MCF 10A (cell line): ENCODE measurements at regions not wholly inside any gene's neighbourhood (a gene's known extent, or its start where the extent isn't known, plus 50 kb on each side); places are given as distances from the start of the nearest gene placed in this dataset.

Experiments used
- BruUV-seq: library from RNA; stranded (reverse); fragments of 400-500 nt; replicated peaks from 2 replicates; lab custom pipeline; 2021; lab: Mats Ljungman, UMichigan
- CTCF ChIA-PET: fragments of 300-600 bp; sonication (Branson Sonifier 250); formaldehyde crosslinking; extraction: SDS; loops from one replicate; lab custom pipeline; 2021; ENCODE audit warnings: antibody characterized with exemption, inconsistent platforms; lab: Yijun Ruan, JAX
- POLR2A ChIA-PET: fragments of 300-600, 350-650 bp; sonication (Branson Sonifier 250); formaldehyde crosslinking; extraction: SDS; loops from one replicate; lab custom pipeline; 2020; ENCODE audit warnings: antibody characterized with exemption, inconsistent platforms; lab: Yijun Ruan, JAX
- DNase-seq: peaks from one replicate; pipeline ENCODE4 v3.0.0-alpha.2; 2018; ENCODE audit not compliant: unreplicated experiment
- H3K27ac Mint-ChIP-seq: one replicate; pipeline ENCODE4 v1.8.0; 2022; ENCODE audit warnings: mild to moderate bottlenecking, low read depth, mixed read lengths; ENCODE audit not compliant: unreplicated experiment
- H3K27me3 Mint-ChIP-seq: one replicate; pipeline ENCODE4 v1.8.0; 2022; ENCODE audit warnings: mixed read lengths; ENCODE audit not compliant: insufficient read depth, unreplicated experiment
- H3K36me3 Mint-ChIP-seq: one replicate; pipeline ENCODE4 v1.8.0; 2022; ENCODE audit warnings: mild to moderate bottlenecking, moderate library complexity, mixed read lengths; ENCODE audit not compliant: insufficient read depth, unreplicated experiment
- H3K4me1 Mint-ChIP-seq: one replicate; pipeline ENCODE4 v1.8.0; 2022; ENCODE audit warnings: mixed read lengths; ENCODE audit not compliant: insufficient read depth, unreplicated experiment
- H3K4me3 Mint-ChIP-seq: one replicate; pipeline ENCODE4 v1.8.0; 2022; ENCODE audit warnings: mild to moderate bottlenecking, moderate library complexity, mixed read lengths; ENCODE audit not compliant: unreplicated experiment
- H3K9me3 Mint-ChIP-seq: one replicate; pipeline ENCODE4 v1.8.0; 2022; ENCODE audit warnings: mixed read lengths; ENCODE audit not compliant: unreplicated experiment
- CTCF ChIP-seq: fragments of 200-600 bp; IDR thresholded peaks from one replicate; pipeline ENCODE4 v1.8.0; 2022; ENCODE audit warnings: antibody characterized with exemption, mild to moderate bottlenecking; ENCODE audit not compliant: unreplicated experiment
- intact Hi-C: fragments of 100-400 bp; cut with micrococcal nuclease; formaldehyde crosslinking; loops from 2 replicates; pipeline ENCODE4 v1.14.1; 2022

GRCh38 chr3:8341821-8342247 lies 159.8 kb upstream of the LMCD1 start:
- ChIA-PET POLR2A (no interaction called here), CTCF (interaction anchor here (1.0 kb wide), 1 partner anchor 18 kb away, joined by 3 read pairs; no protein-coding TSS in a partner anchor)
- H3K4me3 Mint-ChIP-seq = no peak overlapping the region
- TF ChIP-seq CTCF = no peak
- BruUV-seq = no TSS peak
- H3K36me3 Mint-ChIP-seq = no peaks in the 10 kb centered on the region
- H3K9me3 Mint-ChIP-seq = no peaks in the 10 kb centered on the region
- no peaks in the 10 kb centered on the region for H3K27me3 Mint-ChIP-seq
- H3K27ac Mint-ChIP-seq = no peak overlapping the region
- H3K4me1 Mint-ChIP-seq = no peaks in the 10 kb centered on the region
- no peak for DNase-seq
- intact Hi-C loops = no loop called here

- Mint-ChIP-seq H3K27me3 (no peaks in the 10 kb centered on the region), H3K4me1 (no peaks in the 10 kb centered on the region), H3K36me3 (no peaks in the 10 kb centered on the region), H3K27ac (no peak overlapping the region), H3K4me3 (no peak overlapping the region), H3K9me3 (no peaks in the 10 kb centered on the region)
- CTCF ChIA-PET = no interaction called here
- TF ChIP-seq CTCF = no peak
- intact Hi-C loops = no loop called here
- no peak for DNase-seq
- POLR2A ChIA-PET = no interaction called here
- BruUV-seq = no TSS peak
Measured at GRCh38 chr3:8343058-8343457, 158.6 kb upstream of the LMCD1 start.

GRCh38 chr3:8345398-8345797 lies 156.2 kb upstream of the LMCD1 start:
- Mint-ChIP-seq H3K4me3 (no peak overlapping the region), H3K36me3 (no peaks in the 10 kb centered on the region), H3K4me1 (no peaks in the 10 kb centered on the region), H3K9me3 (no peaks in the 10 kb centered on the region), H3K27me3 (no peaks in the 10 kb centered on the region), H3K27ac (no peak overlapping the region)
- ChIA-PET CTCF (no interaction called here), POLR2A (no interaction called here)
- no TSS peak for BruUV-seq
- intact Hi-C loops = loop anchor here (2.0 kb wide), 1 partner anchor 25 kb away; no protein-coding TSS in a partner anchor
- DNase-seq = no peak
- no peak for TF ChIP-seq CTCF

- H3K9me3 Mint-ChIP-seq = no peaks in the 10 kb centered on the region
- H3K4me1 Mint-ChIP-seq = no peaks in the 10 kb centered on the region
- H3K36me3 Mint-ChIP-seq = no peaks in the 10 kb centered on the region
- BruUV-seq = no TSS peak
- TF ChIP-seq CTCF = no peak
- no peak overlapping the region for H3K4me3 Mint-ChIP-seq
- intact Hi-C loops = no loop called here
- no peak for DNase-seq
- no peak overlapping the region for H3K27ac Mint-ChIP-seq
- POLR2A ChIA-PET = no interaction called here
- no peaks in the 10 kb centered on the region for H3K27me3 Mint-ChIP-seq
- CTCF ChIA-PET = no interaction called here
Measured at GRCh38 chr3:8348076-8348475, 153.5 kb upstream of the LMCD1 start.
